HG03139 (cell line): ENCODE measurements at regions not wholly inside any gene's neighbourhood (a gene's known extent, or its start where the extent isn't known, plus 50 kb on each side); places are given as distances from the start of the nearest gene placed in this dataset.
"Not testable (repeated sequence)": the region's sequence is repeated elsewhere in the genome, so short reads cannot be mapped to it uniquely, and the experiment has no call there.

Source experiments
- ATAC-seq: cut with Tn5 transposase; IDR thresholded peaks from one replicate; pipeline ENCODE4 v1.9.1; 2021; ENCODE audit not compliant: unreplicated experiment

GRCh38 chr18:54662986-54663385 lies 71.9 kb downstream of the DYNAP start:
- ATAC-seq: no peak

GRCh38 chr18:54669701-54670100 lies 78.7 kb downstream of the DYNAP start:
- ATAC-seq: not testable (repeated sequence)

- no peak for ATAC-seq
These were observed 80.3 kb downstream of the DYNAP start for GRCh38 chr18:54671291-54671881.

GRCh38 chr18:54672109-54672508 lies 81.1 kb downstream of the DYNAP start:
- no peak for ATAC-seq

GRCh38 chr18:54672846-54673475 lies 81.9 kb downstream of the DYNAP start:
- no peak for ATAC-seq

GRCh38 chr18:54673936-54674335 lies 82.9 kb downstream of the DYNAP start:
- ATAC-seq: no peak

GRCh38 chr18:54675076-54675475 lies 84.0 kb downstream of the DYNAP start:
- ATAC-seq: no peak

GRCh38 chr18:54679318-54680149 lies 88.5 kb downstream of the DYNAP start:
- ATAC-seq: no peak

GRCh38 chr18:54684784-54685183 lies 93.7 kb downstream of the DYNAP start:
- ATAC-seq: no peak

- no peak for ATAC-seq
These were observed 98.3 kb downstream of the DYNAP start for GRCh38 chr18:54689319-54689718.

- ATAC-seq: no peak
These were observed 99.2 kb downstream of the DYNAP start for GRCh38 chr18:54690198-54690597.

- ATAC-seq: no peak
These were observed 101.4 kb downstream of the DYNAP start for GRCh38 chr18:54692463-54692862.

- no peak for ATAC-seq
These were observed 105.7 kb downstream of the DYNAP start for GRCh38 chr18:54696616-54697293.

- ATAC-seq: no peak
These were observed 109.5 kb downstream of the DYNAP start for GRCh38 chr18:54700580-54700979.

GRCh38 chr18:54702686-54703085 lies 111.6 kb downstream of the DYNAP start:
- ATAC-seq: no peak

GRCh38 chr18:54710074-54710899 lies 118.0 kb upstream of the RAB27B start:
- ATAC-seq: no peak

- ATAC-seq: no peak
These were observed 117.4 kb upstream of the RAB27B start for GRCh38 chr18:54710900-54711281.

- no peak for ATAC-seq
These were observed 116.0 kb upstream of the RAB27B start for GRCh38 chr18:54712306-54712705.

- ATAC-seq: no peak
These were observed 115.5 kb upstream of the RAB27B start for GRCh38 chr18:54712758-54713157.

GRCh38 chr18:54713386-54713785 lies 114.9 kb upstream of the RAB27B start:
- ATAC-seq: no peak

GRCh38 chr18:54714851-54715250 lies 113.4 kb upstream of the RAB27B start:
- ATAC-seq: no peak
